Forelimb muscle (tissue), 1 donor: ENCODE measurements at regions not wholly inside any gene's neighbourhood (a gene's known extent, or its start where the extent isn't known, plus 50 kb on each side); places are given as distances from the start of the nearest gene placed in this dataset.

Experiments
- DNase-seq: peaks from one replicate; pipeline ENCODE4 v3.0.0-alpha.2; 2013; ENCODE audit warnings: low read depth

- no peak for DNase-seq
These were observed 70.1 kb upstream of the STARD4 start for GRCh38 chr5:111582451-111582850.

GRCh38 chr5:111580956-111581355 lies 68.6 kb upstream of the STARD4 start:
- no peak for DNase-seq

- no peak for DNase-seq
These were observed 62.0 kb upstream of the STARD4 start for GRCh38 chr5:111574311-111574710.

GRCh38 chr5:111572561-111572960 lies 60.2 kb upstream of the STARD4 start:
- DNase-seq: no peak

DNA sequence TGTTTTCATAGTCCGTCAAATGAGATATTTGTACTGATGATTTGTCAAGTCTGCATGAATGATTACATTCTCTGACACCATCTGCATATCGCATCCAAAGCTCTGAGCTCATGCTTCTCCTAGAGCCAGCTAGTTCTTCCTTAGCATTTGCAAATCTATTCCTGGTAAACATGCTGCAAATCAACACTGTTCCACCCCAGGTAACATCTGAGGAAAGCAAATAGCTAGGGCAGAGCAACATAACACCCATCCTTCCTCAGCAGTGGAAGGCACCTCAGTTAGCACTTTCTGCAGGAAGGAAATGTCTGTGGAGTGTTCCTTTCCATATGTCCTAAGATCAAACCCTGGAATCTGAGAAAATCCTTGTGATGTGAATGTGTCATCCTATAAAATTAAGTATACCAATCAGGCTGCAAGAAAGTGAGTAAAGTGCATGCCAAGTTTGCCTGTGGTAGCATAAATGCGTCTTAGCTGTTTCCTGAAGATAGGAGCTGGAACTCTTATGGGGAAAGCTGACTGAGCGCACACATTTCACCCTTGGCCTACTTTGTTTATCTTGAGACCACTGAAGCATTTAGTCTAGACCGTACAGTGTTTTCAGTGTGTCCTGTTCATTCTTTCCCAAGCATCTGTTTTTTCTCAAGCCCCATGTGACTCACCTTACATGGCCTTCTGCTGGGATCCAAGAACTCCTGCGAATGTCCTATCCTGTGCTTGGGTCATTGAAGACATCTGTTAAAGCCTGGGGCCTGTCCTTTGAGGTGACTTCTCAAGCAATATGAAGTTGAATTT lies 50.9 kb upstream of the STARD4 start:
- DNase-seq: no peak

- DNase-seq: no peak
These were observed 50.2 kb upstream of the STARD4 start for GRCh38 chr5:111562561-111562960.
